ENCODE measurements at regions not wholly inside any gene's neighbourhood (a gene's known extent, or its start where the extent isn't known, plus 50 kb on each side); places are given as distances from the start of the nearest gene placed in this dataset.
A peak's percentile ranks its signal among the peaks of the same experiment; 100 is the strongest.
"Not testable (repeated sequence)": the region's sequence is repeated elsewhere in the genome, so short reads cannot be mapped to it uniquely, and the experiment has no call there.

DNA sequence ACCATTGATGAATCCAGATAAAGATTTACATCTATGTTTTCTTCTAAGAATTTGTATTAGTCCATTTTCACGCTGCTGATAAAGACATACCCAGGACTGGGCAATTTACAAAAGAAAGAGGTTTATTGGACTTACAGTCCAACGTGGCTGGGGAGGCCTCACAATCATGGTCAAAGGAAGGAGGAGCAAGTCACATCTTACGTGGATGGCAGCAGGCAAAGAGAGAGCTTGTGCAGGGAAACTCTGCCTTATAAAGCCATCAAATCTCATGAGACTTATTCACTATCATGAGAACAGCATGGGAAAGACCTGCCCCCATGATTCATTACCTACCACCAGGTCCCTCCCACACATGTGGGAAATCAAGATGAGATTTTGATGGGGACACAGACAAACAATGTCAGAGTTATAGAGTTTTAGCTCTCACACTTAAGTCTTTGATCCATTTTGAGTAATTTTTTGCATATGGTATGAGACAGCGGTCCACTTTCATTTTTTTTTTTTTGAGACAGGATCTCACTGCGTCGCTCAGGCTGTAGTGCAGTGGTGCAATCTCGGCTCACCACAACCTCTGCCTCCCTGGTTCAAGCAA lies 53.5 kb upstream of the JADE2 start:
- DNase-seq (ENCODE audit: low spot score), result not testable (repeated sequence)

DNA sequence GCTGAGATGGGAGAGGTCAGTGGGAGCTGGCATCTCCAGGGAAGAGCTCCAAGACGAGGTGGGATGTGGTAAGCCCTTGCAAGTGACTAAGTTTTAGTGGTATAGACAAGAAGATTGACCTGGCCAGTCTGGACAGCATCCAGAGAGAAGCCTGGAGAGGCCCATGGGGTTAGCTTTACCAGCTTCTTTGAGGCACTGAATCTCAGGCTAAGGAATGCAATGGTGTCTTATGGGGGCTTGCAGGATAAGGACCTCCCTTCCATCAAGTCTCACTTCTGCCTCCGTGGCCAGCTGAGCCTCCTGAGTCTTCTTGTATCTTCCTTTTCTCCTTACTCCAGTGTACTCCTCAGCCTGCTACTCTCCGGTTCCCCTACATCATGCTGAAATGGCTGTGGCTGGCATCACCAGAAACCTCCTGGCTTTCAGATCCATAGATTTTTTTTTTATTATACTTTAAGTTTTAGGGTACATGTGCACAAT lies 56.5 kb upstream of the JADE2 start:
- DNase-seq (ENCODE audit: low spot score), result no peak

DNA sequence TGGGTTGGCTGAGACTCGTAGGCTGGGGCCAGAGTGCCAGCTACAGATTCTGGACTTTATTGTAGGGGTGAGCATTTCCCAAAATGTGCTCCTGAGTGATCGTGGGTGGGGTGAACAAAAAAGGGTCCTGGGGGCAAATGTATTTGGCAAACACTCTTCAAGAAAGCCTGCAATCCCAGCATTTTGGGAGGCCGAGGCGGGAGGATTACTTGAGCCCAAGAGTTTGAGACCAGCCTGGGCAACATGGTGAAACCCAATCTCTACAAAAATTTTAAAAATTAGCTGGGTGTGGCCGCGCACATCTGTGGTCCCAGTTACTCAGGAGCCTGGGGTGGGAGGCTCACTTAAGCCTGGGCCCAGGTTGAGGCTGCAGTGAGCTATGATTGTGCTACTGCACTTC lies 55.5 kb upstream of the CDKN2AIPNL start:
- DNase-seq (ENCODE audit: low spot score), result no peak

DNA sequence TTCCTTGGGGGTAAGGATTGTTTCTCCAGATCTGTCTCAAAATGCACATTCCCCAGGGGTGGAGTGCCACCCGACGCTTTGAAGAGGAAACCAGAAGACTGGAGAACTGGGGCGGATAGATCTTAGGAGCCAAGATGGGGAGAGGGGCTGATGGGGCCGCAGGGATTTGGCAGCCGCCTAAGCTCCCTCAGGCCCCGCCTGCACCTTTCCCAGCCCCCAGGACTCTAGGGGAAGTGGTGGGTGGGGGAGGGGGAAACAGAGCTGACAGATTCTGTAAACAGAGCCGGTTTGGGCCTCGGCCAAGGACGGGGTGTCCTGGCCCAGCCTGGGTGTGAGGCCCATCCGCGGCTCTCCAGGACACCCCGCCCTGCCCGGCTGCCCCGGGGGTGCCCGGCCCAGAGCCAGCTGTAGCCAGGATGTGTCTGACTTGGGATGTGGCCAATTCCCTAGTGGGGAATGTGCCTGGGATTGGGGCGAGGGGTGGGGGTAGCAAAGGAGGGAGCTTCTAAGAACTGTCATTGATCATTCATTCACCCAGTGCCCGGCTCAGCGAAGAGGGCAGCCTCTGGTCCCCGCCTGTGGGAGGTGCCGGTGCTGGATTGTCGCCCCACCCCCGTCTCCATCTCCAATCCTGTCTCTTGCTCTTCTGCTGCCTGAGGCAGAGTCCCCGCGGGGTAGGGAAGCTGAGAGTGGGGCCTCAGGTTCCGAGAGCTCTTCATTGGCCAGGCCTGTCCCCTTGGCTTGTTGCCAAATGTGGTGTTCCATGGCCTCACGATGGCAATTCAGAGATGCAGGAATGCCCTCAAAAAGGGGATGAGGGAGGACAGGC lies 54.8 kb upstream of the CDKN2AIPNL start:
- DNase-seq (ENCODE audit: low spot score), result peak; percentile 95

DNA sequence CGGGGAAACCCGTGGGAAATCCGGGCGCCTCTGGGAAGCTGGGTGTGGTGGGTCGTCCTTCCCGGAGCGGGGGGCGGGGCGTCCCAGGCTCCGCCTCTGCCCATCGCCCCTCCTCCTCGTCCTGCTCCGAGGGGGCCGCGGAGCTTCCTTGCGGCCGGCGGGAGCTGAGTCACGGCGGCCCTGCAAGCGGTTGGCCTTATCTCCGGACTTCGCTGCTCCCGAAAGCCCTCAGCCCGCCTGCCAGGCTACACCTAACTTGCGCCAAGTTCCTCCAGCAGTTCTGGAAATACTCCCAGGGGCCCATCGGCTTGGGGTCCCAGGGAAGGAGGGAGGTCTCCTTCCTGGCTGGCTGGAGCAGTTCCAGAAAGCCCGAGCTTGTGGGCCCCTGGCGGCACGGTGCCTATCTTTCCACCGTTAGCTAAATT lies 54.1 kb upstream of the CDKN2AIPNL start:
- DNase-seq (ENCODE audit: low spot score), result peak; percentile 89

DNA sequence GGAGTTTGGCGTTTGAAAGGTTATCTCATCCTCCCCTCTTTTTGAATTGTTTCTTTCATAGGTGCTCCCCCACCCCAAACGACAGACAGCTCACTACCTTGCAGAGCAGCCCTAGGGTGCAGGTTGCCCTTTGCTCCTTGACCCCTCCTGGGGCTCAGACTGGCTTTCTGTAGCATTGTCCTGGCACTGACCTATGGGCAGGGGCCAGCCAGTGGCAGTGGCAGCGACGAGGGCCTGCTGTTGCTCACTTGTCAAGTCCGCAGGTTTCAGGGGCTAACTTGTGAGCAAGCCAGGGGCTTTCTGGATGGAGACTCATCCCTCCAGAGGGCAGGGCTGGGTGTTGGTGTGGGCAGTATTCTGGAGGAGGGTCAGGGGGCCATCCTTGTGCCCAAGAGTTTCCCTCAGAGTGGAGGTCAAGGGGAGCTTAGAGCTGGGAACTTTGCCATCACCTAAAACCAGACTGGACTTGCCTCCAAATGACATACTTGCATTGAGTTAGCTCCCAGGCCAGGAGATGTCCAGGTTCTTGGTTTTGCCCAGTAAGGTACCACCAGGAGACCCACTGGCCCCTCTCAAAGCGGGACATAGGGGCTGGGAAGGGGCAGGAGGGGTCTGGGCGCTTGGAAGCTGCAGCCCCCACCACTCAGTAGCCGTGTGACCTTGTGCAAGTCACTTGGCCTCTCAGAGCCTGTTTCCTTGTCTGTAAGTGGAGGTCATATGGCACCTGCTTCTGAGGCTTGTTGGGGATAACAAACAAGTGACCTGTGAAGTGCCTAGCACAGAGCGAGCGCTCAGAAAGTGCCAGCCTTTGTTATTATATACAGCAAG lies 53.5 kb upstream of the CDKN2AIPNL start:
- DNase-seq (ENCODE audit: low spot score), result no peak

DNA sequence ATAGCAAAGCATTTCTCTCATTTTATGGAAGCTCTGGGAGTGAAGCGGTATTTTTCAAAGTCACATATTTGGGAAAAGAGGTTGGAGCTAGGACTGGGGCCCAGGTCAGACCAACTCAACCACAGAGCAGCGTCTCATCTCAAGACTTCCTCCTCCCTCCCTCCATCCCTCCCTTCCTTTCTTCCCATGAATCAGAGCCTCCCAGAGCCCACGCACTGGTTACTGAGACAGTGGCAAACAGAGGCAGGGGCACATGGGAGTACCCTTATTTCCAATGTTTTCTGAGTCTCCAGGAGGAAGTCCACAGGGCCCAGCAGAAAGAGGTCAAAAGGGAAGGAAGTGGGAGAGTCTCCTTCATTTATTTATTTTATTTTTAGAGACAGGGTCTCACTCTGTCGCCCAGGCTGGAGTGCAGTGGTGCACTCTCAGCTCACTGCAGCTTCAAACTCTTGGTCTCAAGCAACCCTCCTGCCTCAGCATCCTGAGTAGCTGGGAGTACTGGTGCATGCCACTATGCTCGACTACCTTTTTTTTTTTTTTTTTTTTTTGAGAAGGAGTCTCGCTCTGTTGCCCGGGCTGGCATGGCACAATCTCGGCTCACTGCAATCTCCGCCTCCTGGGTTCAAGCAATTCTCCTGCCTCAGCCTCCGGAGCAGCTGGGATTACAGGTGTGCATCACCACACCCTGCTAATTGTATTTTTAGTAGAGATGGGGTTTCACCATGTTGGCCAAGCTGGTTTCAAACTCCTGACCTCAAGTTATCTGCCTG lies 52.5 kb upstream of the CDKN2AIPNL start:
- DNase-seq (ENCODE audit: low spot score), result no peak

DNA sequence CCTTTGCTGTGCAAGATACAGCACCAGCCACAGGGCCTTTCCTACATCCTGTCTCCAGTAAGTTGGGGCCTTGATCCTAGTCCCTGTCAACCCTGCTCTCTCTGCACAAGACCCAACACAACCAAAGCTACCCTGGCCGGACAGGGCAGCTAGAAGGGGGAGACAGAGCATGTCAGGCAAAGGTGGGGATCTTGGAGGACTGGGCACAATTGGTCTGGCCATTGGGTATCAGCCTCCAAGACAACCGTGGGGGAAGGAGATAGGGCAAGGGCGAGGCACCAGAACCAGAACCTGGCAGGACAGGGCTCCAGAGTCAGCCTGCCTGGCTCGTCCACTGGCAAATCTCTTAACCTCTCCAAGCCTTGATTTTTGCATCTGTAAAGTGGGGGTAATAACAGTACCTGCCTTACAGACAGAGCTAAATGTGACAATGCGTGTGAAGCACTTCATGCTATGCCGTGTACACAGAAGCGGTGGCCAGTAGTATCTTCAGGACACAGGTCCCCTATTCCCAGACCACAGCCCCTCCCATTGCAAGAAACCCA lies 51.6 kb upstream of the CDKN2AIPNL start:
- DNase-seq (ENCODE audit: low spot score), result no peak

DNA sequence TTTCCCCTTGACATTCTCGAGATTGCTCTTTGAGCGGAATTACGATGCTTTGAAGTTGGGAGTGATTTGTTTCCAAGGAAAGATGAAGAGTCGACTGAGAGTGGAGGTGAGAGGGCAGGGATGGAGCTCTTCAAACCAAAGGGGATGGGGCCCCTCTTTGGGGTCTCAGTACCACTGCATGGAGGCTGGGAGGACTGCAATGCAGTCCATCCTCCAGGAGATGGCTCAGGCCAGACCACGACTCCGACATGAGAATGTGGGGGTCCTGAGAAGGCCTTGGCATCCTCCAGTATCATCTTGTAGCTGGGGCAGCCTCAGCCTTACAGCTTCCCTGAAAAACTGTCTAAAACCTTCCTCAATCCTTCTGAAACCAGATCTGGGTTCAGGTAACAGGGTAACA lies 51.1 kb upstream of the CDKN2AIPNL start:
- no peak for DNase-seq (ENCODE audit: low spot score)

DNA sequence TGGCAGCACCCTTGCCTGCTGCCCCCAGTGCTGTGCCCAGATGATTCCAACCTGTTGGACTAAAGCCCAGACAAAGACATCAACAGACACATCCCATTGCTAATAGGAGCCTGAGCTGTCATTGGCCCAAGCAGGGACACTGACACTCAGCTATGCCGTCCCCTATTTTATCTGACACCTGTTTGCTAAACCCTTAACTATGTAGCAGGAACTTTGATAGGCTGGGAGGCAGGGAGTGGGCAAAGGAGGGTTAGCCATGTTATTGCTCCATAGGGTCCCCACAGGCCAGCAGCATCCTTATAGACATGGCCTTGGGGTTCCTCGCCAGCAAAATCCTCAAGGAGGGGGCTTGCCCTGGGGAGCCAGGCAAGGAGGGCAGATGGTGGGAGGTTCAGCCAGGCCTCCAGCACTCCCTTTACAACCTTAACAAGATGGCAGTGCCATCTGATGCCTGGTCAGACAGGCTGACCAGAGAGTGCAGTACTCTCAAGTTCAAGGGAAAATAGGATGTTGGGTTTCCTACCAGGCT lies 50.4 kb upstream of the CDKN2AIPNL start:
- DNase-seq (ENCODE audit: low spot score), result no peak
